ENCODE measurements at regions not wholly inside any gene's neighbourhood (a gene's known extent, or its start where the extent isn't known, plus 50 kb on each side); places are given as distances from the start of the nearest gene placed in this dataset.

DNA sequence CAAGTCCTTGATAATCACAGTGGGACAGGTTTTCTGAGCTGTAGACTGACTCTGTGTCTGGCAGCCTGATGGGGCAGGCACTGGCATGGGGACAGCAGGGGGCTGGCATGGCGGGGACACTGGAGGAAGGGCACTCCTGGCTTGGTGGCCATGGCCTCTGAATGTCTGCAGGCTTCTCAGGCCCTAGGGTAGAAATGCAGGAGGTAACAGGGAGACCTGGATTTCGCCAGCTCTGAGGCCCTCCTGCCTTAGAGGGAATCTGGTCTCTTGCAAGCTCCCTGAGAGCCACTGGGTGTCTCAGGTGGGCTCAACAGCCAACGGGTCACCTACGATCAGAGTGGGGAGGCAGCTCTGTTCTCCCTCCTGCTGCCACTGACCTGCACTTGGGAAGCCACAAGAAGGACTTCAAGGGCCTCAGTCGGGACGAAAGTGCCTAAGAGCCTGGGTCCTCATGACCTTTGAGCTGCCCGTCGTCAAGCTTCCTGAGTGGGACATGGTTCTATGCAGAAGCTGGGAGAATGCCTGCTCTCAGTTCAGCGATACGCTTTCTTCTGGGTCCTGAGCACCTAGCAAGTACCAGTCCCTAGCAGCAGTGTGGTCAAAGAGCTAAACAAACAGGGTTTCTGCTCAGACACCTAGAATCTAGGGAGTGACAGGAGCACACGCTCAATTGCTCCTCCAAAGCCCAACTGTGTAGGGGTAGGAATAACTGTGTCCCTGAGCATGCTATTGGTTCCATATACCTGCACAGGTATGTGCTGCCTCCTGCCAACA, 569.0 kb downstream of the PTPRU start:
- 74 to 81% methylated on average over 11 of the region's 11 CpGs for WGBS, 2 donors
- no peak overlapping the region for H3K4me3 ChIP-seq (ENCODE audit: low read length in 2 of 2)
- H3K9me3 ChIP-seq (ENCODE audit: control insufficient read depth, low read length) = no peaks in the 10 kb centered on the region
- H3K27me3 ChIP-seq (ENCODE audit: control insufficient read depth in 1 of 2, insufficient read depth in 2 of 2, low read length in 1 of 2) = no peaks in the 10 kb centered on the region
- DNase-seq (peak in 1 of 2 donors; percentile 48), ATAC-seq (ENCODE audit: low FRiP score) (no peak)
- intact Hi-C loops (cut with DNase I) = no loop called here
- H3K27ac ChIP-seq (ENCODE audit: low read depth in 1 of 2, low read length in 2 of 2) = no peak overlapping the region
- H3K4me1 ChIP-seq (ENCODE audit: control insufficient read depth in 1 of 2, insufficient read depth in 2 of 2, low read length in 2 of 2) = no peaks in the 10 kb centered on the region
- no peaks in the 10 kb centered on the region for H3K36me3 ChIP-seq (ENCODE audit: control insufficient read depth in 1 of 2, insufficient read depth in 2 of 2, low read length in 1 of 2)

DNA sequence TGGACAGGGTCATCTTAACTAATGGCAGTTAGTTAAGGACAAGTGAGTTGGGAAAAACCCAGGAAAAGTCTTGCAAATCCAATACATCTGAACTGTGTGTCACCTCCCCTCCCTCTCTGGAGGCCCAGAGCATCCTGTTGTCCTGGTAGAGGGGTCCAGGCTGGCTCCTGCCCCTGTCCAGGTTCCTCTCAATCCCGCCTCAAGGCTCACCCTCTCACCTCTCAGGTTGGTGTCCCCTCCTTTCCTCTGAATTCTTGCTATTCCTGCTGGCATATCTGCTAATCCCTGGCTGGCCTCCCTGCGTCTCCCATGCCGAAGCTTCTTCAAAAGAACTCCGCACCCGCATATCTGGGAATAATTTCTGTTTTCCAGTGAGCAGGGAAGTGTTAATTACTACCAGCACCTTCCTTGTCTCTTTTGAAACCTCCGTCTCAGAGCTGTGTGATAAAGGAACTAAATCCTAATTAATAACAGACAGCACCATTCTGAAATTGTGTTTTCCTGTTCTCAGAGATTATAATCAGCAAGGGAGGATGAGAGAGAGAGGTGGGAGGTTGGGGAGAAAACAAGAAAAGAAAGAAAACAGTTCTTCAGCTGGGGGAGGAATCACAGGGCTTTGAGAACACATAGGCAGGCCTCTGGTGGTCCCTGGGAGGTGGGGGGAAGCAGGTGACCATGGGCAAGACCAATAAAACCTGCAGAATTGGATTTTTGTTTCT, 568.0 kb downstream of the PTPRU start:
- Histone ChIP-seq H3K36me3 (ENCODE audit: control insufficient read depth in 1 of 2, insufficient read depth in 2 of 2, low read length in 1 of 2) (no peaks in the 10 kb centered on the region), H3K27ac (ENCODE audit: low read depth in 1 of 2, low read length in 2 of 2) (no peak overlapping the region), H3K4me1 (ENCODE audit: control insufficient read depth in 1 of 2, insufficient read depth in 2 of 2, low read length in 2 of 2) (no peaks in the 10 kb centered on the region), H3K9me3 (ENCODE audit: control insufficient read depth, low read length) (no peaks in the 10 kb centered on the region), H3K27me3 (ENCODE audit: control insufficient read depth in 1 of 2, insufficient read depth in 2 of 2, low read length in 1 of 2) (no peaks in the 10 kb centered on the region), H3K4me3 (ENCODE audit: low read length in 2 of 2) (no peak overlapping the region)
- intact Hi-C loops (cut with DNase I) = no loop called here
- ATAC-seq (ENCODE audit: low FRiP score) = no peak
- 80 to 83% methylated on average over 6 of the region's 6 CpGs for WGBS, 2 donors
- DNase-seq = peak in 1 of 2 donors; percentile 43

DNA sequence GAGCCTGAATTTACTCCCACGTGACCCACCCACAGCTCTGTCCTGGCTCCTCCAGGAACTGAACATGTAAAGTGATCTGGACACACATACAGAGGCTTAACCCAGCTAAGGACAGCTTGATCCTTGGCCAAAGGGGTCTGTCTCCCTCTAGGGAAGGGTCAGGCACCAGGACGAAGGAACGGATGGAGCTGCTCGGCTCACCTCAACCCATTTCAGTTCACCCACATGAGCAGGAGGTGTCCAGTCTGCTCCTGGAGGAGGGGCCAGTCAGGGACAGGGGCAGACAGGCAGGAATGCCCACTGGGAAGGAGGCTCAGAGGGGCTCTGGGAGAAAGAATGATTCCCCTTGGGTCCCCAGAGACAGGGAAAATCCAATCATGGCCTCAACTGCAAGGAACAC, 567.2 kb downstream of the PTPRU start:
- intact Hi-C loops (cut with DNase I) = no loop called here
- no peaks in the 10 kb centered on the region for H3K4me1 ChIP-seq (ENCODE audit: control insufficient read depth in 1 of 2, insufficient read depth in 2 of 2, low read length in 2 of 2)
- ATAC-seq (ENCODE audit: low FRiP score) (no peak), DNase-seq (no peak)
- WGBS, 2 donors = 86 to 91% methylated on average over 4 of the region's 4 CpGs
- no peak overlapping the region for H3K4me3 ChIP-seq (ENCODE audit: low read length in 2 of 2)
- no peaks in the 10 kb centered on the region for H3K36me3 ChIP-seq (ENCODE audit: control insufficient read depth in 1 of 2, insufficient read depth in 2 of 2, low read length in 1 of 2)
- no peak overlapping the region for H3K27ac ChIP-seq (ENCODE audit: low read depth in 1 of 2, low read length in 2 of 2)
- H3K27me3 ChIP-seq (ENCODE audit: control insufficient read depth in 1 of 2, insufficient read depth in 2 of 2, low read length in 1 of 2) = no peaks in the 10 kb centered on the region
- H3K9me3 ChIP-seq (ENCODE audit: control insufficient read depth, low read length) = no peaks in the 10 kb centered on the region

DNA sequence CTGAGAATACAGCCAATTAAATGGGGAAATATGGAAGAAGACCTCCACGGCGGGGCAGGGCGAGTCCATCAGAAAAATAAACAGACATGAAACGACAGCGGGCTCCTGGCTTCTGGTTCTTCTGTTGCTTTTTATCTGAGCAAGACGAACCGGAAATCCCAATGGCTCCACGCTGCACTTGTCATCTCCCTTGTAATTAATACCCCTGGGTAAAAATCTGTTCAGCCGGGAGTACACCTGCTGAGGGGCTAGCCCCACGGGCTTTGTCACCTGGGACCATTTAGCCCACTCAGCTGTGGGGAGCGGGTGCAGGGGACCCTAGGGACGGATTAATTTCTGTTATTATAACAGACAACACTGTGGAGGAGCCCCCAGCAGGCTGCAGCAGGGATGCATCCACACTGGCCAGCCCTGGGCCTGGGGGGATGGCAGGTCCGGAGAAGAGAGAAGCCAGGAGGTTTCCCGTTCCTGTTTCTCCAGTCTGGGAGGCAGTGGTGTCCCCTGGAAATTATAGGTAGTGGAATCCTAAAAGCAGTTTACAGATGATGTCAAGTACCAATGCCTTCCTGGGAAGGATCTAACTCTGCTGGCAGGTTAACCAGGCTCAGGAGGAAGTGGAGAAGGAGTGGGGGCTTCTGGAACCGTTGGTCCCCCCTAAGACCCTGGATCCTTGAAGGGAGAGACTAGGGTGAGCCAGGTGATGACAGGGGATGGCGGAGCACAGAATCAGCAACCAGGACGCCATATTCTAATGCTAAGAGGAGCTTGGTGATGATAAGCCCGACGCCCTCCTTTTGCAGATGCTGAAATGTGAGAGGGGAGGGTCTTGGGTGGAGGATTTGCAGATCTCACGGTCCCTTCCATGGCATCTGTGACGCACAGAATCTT, 566.1 kb downstream of the PTPRU start:
- intact Hi-C loops (cut with DNase I) = no loop called here
- DNase-seq = no peak
- WGBS, 2 donors = 67 to 72% methylated on average over 21 of the region's 21 CpGs

DNA sequence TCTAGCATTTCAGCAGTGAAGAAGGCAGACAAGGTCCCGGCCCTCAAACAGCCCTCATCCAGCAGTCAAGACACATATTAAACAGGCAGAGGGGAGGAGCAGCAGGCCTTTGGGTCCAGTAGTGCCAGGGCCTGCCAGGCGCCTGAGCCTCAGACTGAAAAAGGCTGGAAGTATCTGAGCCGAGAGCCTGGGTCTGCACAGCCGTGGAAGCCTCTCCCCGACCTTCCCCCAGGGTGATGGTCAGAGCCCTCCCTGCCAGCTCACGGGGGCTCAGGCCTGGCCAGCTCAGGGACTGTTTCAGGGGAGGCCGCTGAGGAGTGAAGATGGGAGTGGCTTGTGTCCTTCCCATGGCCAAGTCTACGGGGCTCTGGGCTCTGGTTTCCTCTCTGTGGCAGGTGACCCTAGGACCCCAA, 565.2 kb downstream of the PTPRU start:
- Histone ChIP-seq H3K4me1 (ENCODE audit: control insufficient read depth in 1 of 2, insufficient read depth in 2 of 2, low read length in 2 of 2) (no peaks in the 10 kb centered on the region), H3K9me3 (ENCODE audit: control insufficient read depth, low read length) (no peaks in the 10 kb centered on the region), H3K4me3 (ENCODE audit: low read length in 2 of 2) (no peak overlapping the region), H3K27me3 (ENCODE audit: control insufficient read depth in 1 of 2, insufficient read depth in 2 of 2, low read length in 1 of 2) (no peaks in the 10 kb centered on the region), H3K36me3 (ENCODE audit: control insufficient read depth in 1 of 2, insufficient read depth in 2 of 2, low read length in 1 of 2) (no peaks in the 10 kb centered on the region), H3K27ac (ENCODE audit: low read depth in 1 of 2, low read length in 2 of 2) (no peak overlapping the region)
- WGBS, 2 donors = 27 to 35% methylated on average over 8 of the region's 8 CpGs
- no peak for ATAC-seq (ENCODE audit: low FRiP score)
- DNase-seq = no peak
- intact Hi-C loops (cut with DNase I) = no loop called here

More for the DNA sequence above, 566.1 kb downstream of the PTPRU start:
- H3K9me3 ChIP-seq (ENCODE audit: control insufficient read depth, low read length) = no peaks in the 10 kb centered on the region
- no peaks in the 10 kb centered on the region for H3K27me3 ChIP-seq (ENCODE audit: control insufficient read depth in 1 of 2, insufficient read depth in 2 of 2, low read length in 1 of 2)
- H3K4me3 ChIP-seq (ENCODE audit: low read length in 2 of 2) = no peak overlapping the region
- no peaks in the 10 kb centered on the region for H3K4me1 ChIP-seq (ENCODE audit: control insufficient read depth in 1 of 2, insufficient read depth in 2 of 2, low read length in 2 of 2)
- ATAC-seq (ENCODE audit: low FRiP score) = no peak
- no peaks in the 10 kb centered on the region for H3K36me3 ChIP-seq (ENCODE audit: control insufficient read depth in 1 of 2, insufficient read depth in 2 of 2, low read length in 1 of 2)
- H3K27ac ChIP-seq (ENCODE audit: low read depth in 1 of 2, low read length in 2 of 2) = no peak overlapping the region

DNA sequence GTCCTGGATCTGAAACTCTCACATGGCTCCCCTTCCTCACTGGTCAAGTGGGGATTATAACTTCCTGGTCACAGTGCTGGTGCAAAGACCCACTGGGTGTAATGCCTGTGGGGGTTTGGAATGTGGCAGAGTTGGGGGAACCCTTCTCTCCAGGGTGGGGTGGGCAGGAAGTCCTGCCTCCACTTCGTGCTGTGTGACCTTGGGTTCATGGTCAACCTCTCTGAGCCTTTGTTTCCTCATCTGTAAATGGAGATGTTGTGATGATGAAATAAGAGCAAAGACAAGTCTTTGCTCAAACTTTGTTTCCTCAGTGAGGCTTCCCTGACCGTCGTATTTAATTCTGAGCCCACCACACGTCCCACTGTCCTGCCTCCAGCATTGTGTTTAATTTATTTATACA, 564.7 kb downstream of the PTPRU start:
- Histone ChIP-seq H3K9me3 (ENCODE audit: control insufficient read depth, low read length) (no peaks in the 10 kb centered on the region), H3K27me3 (ENCODE audit: control insufficient read depth in 1 of 2, insufficient read depth in 2 of 2, low read length in 1 of 2) (no peaks in the 10 kb centered on the region), H3K4me3 (ENCODE audit: low read length in 2 of 2) (no peak overlapping the region), H3K27ac (ENCODE audit: low read depth in 1 of 2, low read length in 2 of 2) (no peak overlapping the region), H3K36me3 (ENCODE audit: control insufficient read depth in 1 of 2, insufficient read depth in 2 of 2, low read length in 1 of 2) (no peaks in the 10 kb centered on the region), H3K4me1 (ENCODE audit: control insufficient read depth in 1 of 2, insufficient read depth in 2 of 2, low read length in 2 of 2) (no peaks in the 10 kb centered on the region)
- intact Hi-C loops (cut with DNase I) = no loop called here
- ATAC-seq (ENCODE audit: low FRiP score) (no peak), DNase-seq (no peak)
- WGBS, 2 donors = 94% methylated on average over 4 of the region's 4 CpGs

DNA sequence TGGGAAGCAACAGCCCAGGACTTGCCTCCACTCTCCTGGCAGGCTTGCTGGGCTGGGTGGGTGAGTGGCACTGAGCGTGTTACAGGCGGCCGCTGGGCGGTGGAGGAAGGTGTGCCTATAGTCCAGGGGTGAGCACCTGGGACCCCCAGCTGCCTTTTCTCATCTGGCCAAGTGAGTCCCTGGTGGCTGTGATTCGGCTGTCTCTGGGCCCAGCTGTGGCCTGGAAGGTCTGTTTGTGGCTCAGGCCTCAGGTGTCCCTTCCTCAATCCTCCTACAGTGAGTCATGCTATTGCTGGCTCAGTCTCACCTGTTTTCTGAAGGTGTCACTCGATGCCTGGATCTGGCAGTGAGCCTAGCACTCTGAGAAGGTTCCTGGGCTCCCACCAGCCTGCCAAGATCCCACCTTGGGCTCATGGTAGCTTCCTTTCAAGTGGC, 564.2 kb downstream of the PTPRU start:
- no peak overlapping the region for H3K4me3 ChIP-seq (ENCODE audit: low read length in 2 of 2)
- ATAC-seq (ENCODE audit: low FRiP score) (no peak), DNase-seq (no peak)
- no peak overlapping the region for H3K27ac ChIP-seq (ENCODE audit: low read depth in 1 of 2, low read length in 2 of 2)
- intact Hi-C loops (cut with DNase I) = no loop called here
- H3K9me3 ChIP-seq (ENCODE audit: control insufficient read depth, low read length) = no peaks in the 10 kb centered on the region
- H3K4me1 ChIP-seq (ENCODE audit: control insufficient read depth in 1 of 2, insufficient read depth in 2 of 2, low read length in 2 of 2) = no peaks in the 10 kb centered on the region
- WGBS, 2 donors = 91 to 94% methylated on average over 6 of the region's 6 CpGs
- no peaks in the 10 kb centered on the region for H3K27me3 ChIP-seq (ENCODE audit: control insufficient read depth in 1 of 2, insufficient read depth in 2 of 2, low read length in 1 of 2)
- no peaks in the 10 kb centered on the region for H3K36me3 ChIP-seq (ENCODE audit: control insufficient read depth in 1 of 2, insufficient read depth in 2 of 2, low read length in 1 of 2)

DNA sequence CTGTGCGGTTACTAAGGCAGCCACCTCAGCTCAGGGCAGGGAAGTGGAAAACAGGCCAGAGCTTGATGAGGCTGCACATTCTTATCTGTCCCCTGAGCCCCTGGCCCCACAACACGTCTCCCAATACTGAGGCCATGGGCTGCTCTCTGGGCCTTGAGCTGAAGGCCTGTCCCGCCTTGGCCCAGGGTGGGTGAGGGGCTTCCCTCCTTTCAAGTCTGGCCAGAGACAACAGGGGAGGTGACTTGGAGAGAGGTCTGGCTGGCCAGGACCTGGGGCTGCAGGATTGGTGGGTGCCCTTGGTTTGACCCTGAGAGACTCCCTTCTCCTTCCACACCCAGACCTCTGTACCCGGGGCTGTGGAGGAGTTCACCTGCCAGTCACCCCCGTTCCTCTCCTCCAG, 563.8 kb downstream of the PTPRU start:
- peak; percentile 26 for ATAC-seq (ENCODE audit: low FRiP score)
- no peak for DNase-seq
- 85 to 87% methylated on average over 5 of the region's 5 CpGs for WGBS, 2 donors
- intact Hi-C loops (cut with DNase I) = no loop called here
- no peaks in the 10 kb centered on the region for H3K27me3 ChIP-seq (ENCODE audit: control insufficient read depth in 1 of 2, insufficient read depth in 2 of 2, low read length in 1 of 2)
- no peak overlapping the region for H3K27ac ChIP-seq (ENCODE audit: low read depth in 1 of 2, low read length in 2 of 2)
- no peaks in the 10 kb centered on the region for H3K4me1 ChIP-seq (ENCODE audit: control insufficient read depth in 1 of 2, insufficient read depth in 2 of 2, low read length in 2 of 2)
- no peak overlapping the region for H3K4me3 ChIP-seq (ENCODE audit: low read length in 2 of 2)
- peaks cover under 1% of the 10 kb centered on the region for H3K9me3 ChIP-seq (ENCODE audit: control insufficient read depth, low read length)
- no peaks in the 10 kb centered on the region for H3K36me3 ChIP-seq (ENCODE audit: control insufficient read depth in 1 of 2, insufficient read depth in 2 of 2, low read length in 1 of 2)

Data from aorta (tissue), 5 donors.